K562 (cell line): ENCODE measurements at regions not wholly inside any gene's neighbourhood (a gene's known extent, or its start where the extent isn't known, plus 50 kb on each side); places are given as distances from the start of the nearest gene placed in this dataset.

ENCODE experiments used
- ATF3 ChIP-seq, 2 experiments: fragments of 450-650 bp in 1 of 2; sonication (generic) in 1 of 2; formaldehyde crosslinking in 1 of 2; IDR thresholded peaks in 1 of 2; conservative IDR thresholded peaks in 1 of 2; 2 replicates each; pipeline versions ENCODE4 v1.6.1 to v1.8.1; 2016 to 2023; ENCODE audit warnings: mild to moderate bottlenecking in 2 of 2, moderate library complexity in 2 of 2, inconsistent platforms in 1 of 2, missing genetic modification reagents in 1 of 2
- CBFA2T2 ChIP-seq: fragments of 450-650 bp; conservative IDR thresholded peaks from 2 replicates; pipeline ENCODE4 v1.6.1; 2017; ENCODE audit warnings: mild to moderate bottlenecking
- CBFA2T3 ChIP-seq: fragments of 450-650 bp; IDR thresholded peaks from 2 replicates; pipeline ENCODE4 v1.6.1; 2017
- DACH1 ChIP-seq: fragments of 450-650 bp; IDR thresholded peaks from 2 replicates; pipeline ENCODE4 v1.6.1; 2018; ENCODE audit not compliant: partially characterized antibody
- EP300 ChIP-seq: IDR thresholded peaks from 2 replicates; pipeline ENCODE4 v1.6.1; 2012; ENCODE audit warnings: low read length, improper control_type of control experiment
- EP400 ChIP-seq: fragments of 450-650 bp; IDR thresholded peaks from 2 replicates; pipeline ENCODE4 v1.6.1; 2017; ENCODE audit warnings: antibody characterized with exemption, mild to moderate bottlenecking, moderate library complexity
- HMBOX1 ChIP-seq: sonication (generic); IDR thresholded peaks from 2 replicates; pipeline ENCODE4 v1.6.1; 2016
- JUND ChIP-seq, 2 experiments: IDR thresholded peaks; 2 replicates in 1 of 2; 3 replicates in 1 of 2; pipeline ENCODE4 v1.6.1; 2011; ENCODE audit warnings: borderline replicate concordance in 2 of 2, low read depth in 2 of 2, low read length in 2 of 2, improper control_type of control experiment in 1 of 2, missing biosample characterization in 1 of 2, missing genetic modification characterization in 1 of 2, missing genetic modification reagents in 1 of 2
- MECOM ChIP-seq: fragments of 250-450 bp; sonication (Bioruptor Pico); IDR thresholded peaks from 2 replicates; pipeline ENCODE4 v1.8.0; 2022; ENCODE audit warnings: inconsistent platforms
- MED1 ChIP-seq: sonication (generic); formaldehyde crosslinking; IDR thresholded peaks from 2 replicates; pipeline ENCODE4 v1.8.1; 2023; ENCODE audit warnings: missing genetic modification reagents, borderline replicate concordance
- NCOR1 ChIP-seq: fragments of 450-650 bp; IDR thresholded peaks from 2 replicates; pipeline ENCODE4 v1.6.1; 2016; ENCODE audit warnings: mild to moderate bottlenecking, moderate library complexity
- POLR2AphosphoS5 ChIP-seq: IDR thresholded peaks from 2 replicates; pipeline ENCODE4 v1.6.1; 2011; ENCODE audit warnings: mild to moderate bottlenecking, low read depth, low read length, moderate library complexity; ENCODE audit not compliant: control insufficient read depth, insufficient read depth
- TAF1 ChIP-seq: IDR thresholded peaks from 2 replicates; pipeline ENCODE4 v1.6.1; 2011; ENCODE audit warnings: mild to moderate bottlenecking, low read length, moderate library complexity; ENCODE audit not compliant: insufficient read depth, control insufficient read depth, severe bottlenecking; ENCODE audit errors: extremely low read depth
- TRIM24 ChIP-seq, 2 experiments: fragments of 450-650 bp; IDR thresholded peaks; 2 replicates each; pipeline ENCODE4 v1.6.1; 2016
- VEZF1 ChIP-seq: fragments of 200-800 bp; sonication (Bioruptor generic); IDR thresholded peaks from 2 replicates; pipeline ENCODE4 v1.6.1; 2017; ENCODE audit warnings: missing genetic modification characterization, missing compliant biosample characterization
- ZNF561 ChIP-seq: fragments of 450-650 bp; formaldehyde crosslinking; conservative IDR thresholded peaks from 2 replicates; pipeline ENCODE4 v1.4.0; 2020; ENCODE audit warnings: mild to moderate bottlenecking, moderate library complexity
- ZNF589 ChIP-seq: fragments of 200-800 bp; sonication (Bioruptor generic); IDR thresholded peaks from 2 replicates; pipeline ENCODE4 v1.6.1; 2016; ENCODE audit warnings: low read depth, missing genetic modification characterization, missing compliant biosample characterization

- TF ChIP-seq TAF1 (peak; percentile 19), EP400 (no peak), DACH1 (no peak), ZNF589 (CRISPR knock-in tag) (0 out of 2 replicates have a peak, but pooled peaks have one; percentile 49), NCOR1 (peak; percentile 57; the same call in 1 of the 2 replicates), MED1 (CRISPR knock-in tag) (no peak), VEZF1 (CRISPR knock-in tag) (peak; percentile 34; the same call in 1 of the 2 replicates), CBFA2T2 (peak; percentile 81), HMBOX1 (peak; percentile 75), POLR2AphosphoS5 (peak; percentile 39; the same call in 1 of the 2 replicates), TRIM24 (IDR thresholded peaks at IDR 0.05) (peak in 1 of 2 experiments; percentile 20; a peak in 1 of 4 replicates), JUND (IDR thresholded peaks at IDR 0.05; ENCODE audit: borderline replicate concordance, low read depth, low read length) (0 out of 2 replicates have a peak, but pooled peaks have one; percentile 31), JUND (tag; IDR thresholded peaks at IDR 0.05; ENCODE audit: borderline replicate concordance, low read depth, low read length) (peak; percentile 42; the same call in 1 of the 3 replicates), EP300 (peak; percentile 11; the same call in 1 of the 2 replicates), ZNF561 (CRISPR knock-in tag) (no peak), CBFA2T3 (peak; percentile 88), MECOM (0 out of 2 replicates have a peak, but pooled peaks have one; percentile 19), ATF3 (IDR thresholded peaks at IDR 0.05) (peak; percentile 52), ATF3 (CRISPR knock-in tag; conservative IDR thresholded peaks at IDR 0.05) (no peak)
- TF ChIP-seq, all 486 proteins: peak for 27
Observed at GRCh38 chr3:107124885-107125284, 252.4 kb upstream of the CCDC54 start (continued).
